GM10248 (cell line): ENCODE measurements at regions not wholly inside any gene's neighbourhood (a gene's known extent, or its start where the extent isn't known, plus 50 kb on each side); places are given as distances from the start of the nearest gene placed in this dataset.

ENCODE experiments used
- CTCF ChIA-PET: fragments of 300-600 bp; sonication (Branson Sonifier 250); formaldehyde crosslinking; extraction: SDS; loops from one replicate; lab custom pipeline; 2021; ENCODE audit warnings: antibody characterized with exemption; lab: Yijun Ruan, JAX
- POLR2A ChIA-PET: fragments of 350-650 bp; sonication (Branson Sonifier 250); formaldehyde crosslinking; extraction: SDS; loops from one replicate; lab custom pipeline; 2020; ENCODE audit warnings: antibody characterized with exemption; lab: Yijun Ruan, JAX
- DNase-seq: peaks from one replicate; pipeline ENCODE4 v3.0.0; 2012; ENCODE audit errors: extremely low spot score
- TF ChIP-seq, protein P1 (sequence below): IDR thresholded peaks from 2 replicates; pipeline ENCODE4 v1.5.1; 2012; ENCODE audit warnings: mild to moderate bottlenecking, low read depth; ENCODE audit errors: extremely low read depth, missing control alignments, control extremely low read depth

DNA sequence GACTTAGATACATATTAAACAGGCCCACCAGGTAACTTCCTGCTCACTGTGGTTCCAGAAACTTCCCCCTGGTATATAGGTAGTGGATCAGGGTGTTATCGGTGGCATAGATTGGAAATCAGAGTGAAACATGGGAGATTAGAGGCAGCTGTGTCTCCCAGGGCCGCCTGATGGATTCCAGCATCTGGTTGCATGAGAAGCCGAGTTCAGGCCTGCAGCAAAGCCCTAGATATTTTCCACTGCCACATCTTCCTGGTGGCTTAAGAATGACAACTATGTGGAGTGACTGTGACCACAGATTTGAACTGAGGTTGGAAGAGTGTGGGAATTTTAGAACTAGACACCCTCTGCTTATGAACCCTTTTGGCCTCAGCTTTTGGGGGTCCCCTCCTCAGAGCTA, 184.8 kb upstream of the NTF3 start:
- TF ChIP-seq, protein P1, sequence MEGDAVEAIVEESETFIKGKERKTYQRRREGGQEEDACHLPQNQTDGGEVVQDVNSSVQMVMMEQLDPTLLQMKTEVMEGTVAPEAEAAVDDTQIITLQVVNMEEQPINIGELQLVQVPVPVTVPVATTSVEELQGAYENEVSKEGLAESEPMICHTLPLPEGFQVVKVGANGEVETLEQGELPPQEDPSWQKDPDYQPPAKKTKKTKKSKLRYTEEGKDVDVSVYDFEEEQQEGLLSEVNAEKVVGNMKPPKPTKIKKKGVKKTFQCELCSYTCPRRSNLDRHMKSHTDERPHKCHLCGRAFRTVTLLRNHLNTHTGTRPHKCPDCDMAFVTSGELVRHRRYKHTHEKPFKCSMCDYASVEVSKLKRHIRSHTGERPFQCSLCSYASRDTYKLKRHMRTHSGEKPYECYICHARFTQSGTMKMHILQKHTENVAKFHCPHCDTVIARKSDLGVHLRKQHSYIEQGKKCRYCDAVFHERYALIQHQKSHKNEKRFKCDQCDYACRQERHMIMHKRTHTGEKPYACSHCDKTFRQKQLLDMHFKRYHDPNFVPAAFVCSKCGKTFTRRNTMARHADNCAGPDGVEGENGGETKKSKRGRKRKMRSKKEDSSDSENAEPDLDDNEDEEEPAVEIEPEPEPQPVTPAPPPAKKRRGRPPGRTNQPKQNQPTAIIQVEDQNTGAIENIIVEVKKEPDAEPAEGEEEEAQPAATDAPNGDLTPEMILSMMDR: no peak
- ChIA-PET POLR2A (no interaction called here), CTCF (interaction anchor here (1.2 kb wide), 1 partner anchor 22 kb away, joined by 3 read pairs; no protein-coding TSS in a partner anchor)
- DNase-seq: no peak

GRCh38 chr12:5248230-5248629, 183.7 kb upstream of the NTF3 start:
- CTCF ChIA-PET: interaction anchor here (1.2 kb wide), 1 partner anchor 21 kb away, joined by 3 read pairs; no protein-coding TSS in a partner anchor
- POLR2A ChIA-PET: no interaction called here
- DNase-seq: no peak
- TF ChIP-seq, protein P1: no peak

- no peak for DNase-seq
- CTCF ChIA-PET: no interaction called here
- TF ChIP-seq, protein P1: no peak
- POLR2A ChIA-PET: no interaction called here
These were observed 182.8 kb upstream of the NTF3 start for GRCh38 chr12:5248999-5249526.

GRCh38 chr12:5251092-5251491, 180.8 kb upstream of the NTF3 start:
- TF ChIP-seq, protein P1: no peak
- no peak for DNase-seq
- ChIA-PET POLR2A (no interaction called here), CTCF (no interaction called here)

- TF ChIP-seq, protein P1: no peak
- CTCF ChIA-PET: no interaction called here
- DNase-seq: no peak
- POLR2A ChIA-PET: no interaction called here
These were observed 180.1 kb upstream of the NTF3 start for GRCh38 chr12:5251786-5252185.

DNA sequence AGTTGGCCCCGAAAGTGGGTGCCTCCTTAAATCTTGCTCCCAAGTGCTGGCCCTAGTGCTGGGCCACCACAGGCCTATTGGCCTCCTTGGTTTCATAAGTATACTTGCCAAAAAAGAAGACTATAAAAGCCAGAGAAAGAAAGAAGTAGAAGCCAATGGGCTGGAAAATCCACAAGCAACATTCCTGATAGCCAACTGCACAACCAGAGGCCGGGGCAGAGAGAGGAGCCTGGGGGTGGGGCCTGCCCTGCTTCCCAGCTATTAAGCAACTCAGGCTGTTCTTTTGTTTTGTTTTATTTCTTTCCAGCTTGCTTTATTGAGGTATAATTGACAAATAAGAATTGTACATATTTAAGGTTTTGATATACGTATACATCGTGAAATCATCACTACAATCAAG, 177.2 kb upstream of the NTF3 start:
- no peak for DNase-seq
- TF ChIP-seq, protein P1: no peak
- ChIA-PET CTCF (no interaction called here), POLR2A (no interaction called here)
